ENCODE measurements at regions not wholly inside any gene's neighbourhood (a gene's known extent, or its start where the extent isn't known, plus 50 kb on each side); places are given as distances from the start of the nearest gene placed in this dataset.

- TF ChIP-seq EP300 (IDR thresholded peaks at IDR 0.05; ENCODE audit: borderline replicate concordance) = no peak
- no peak for TF ChIP-seq RAD21 (IDR thresholded peaks at IDR 0.05; ENCODE audit: low read depth)
- TF ChIP-seq CEBPB (IDR thresholded peaks at IDR 0.05) = no peak
- TF ChIP-seq FOXM1 (IDR thresholded peaks at IDR 0.05; ENCODE audit: borderline replicate concordance, low read depth) = no peak
- TF ChIP-seq USF1 (IDR thresholded peaks at IDR 0.05) = no peak
- TF ChIP-seq EGR1 (IDR thresholded peaks at IDR 0.05) = no peak
- TF ChIP-seq ZBTB7A (IDR thresholded peaks at IDR 0.05; ENCODE audit: low read depth) = no peak
- no peak for TF ChIP-seq REST (IDR thresholded peaks at IDR 0.05; ENCODE audit: low read depth)
- no peak for TF ChIP-seq YY1 (IDR thresholded peaks at IDR 0.05; ENCODE audit: low read depth)
These were observed 149.7 kb upstream of the SYNPR start for GRCh38 chr3:63128380-63128779.

GRCh38 chr3:63130625-63131024 lies 147.5 kb upstream of the SYNPR start:
- TF ChIP-seq NFIC (IDR thresholded peaks at IDR 0.05) (no peak), TAF1 (IDR thresholded peaks at IDR 0.05; ENCODE audit: low read depth) (no peak), RAD21 (IDR thresholded peaks at IDR 0.05; ENCODE audit: low read depth) (no peak), TEAD4 (IDR thresholded peaks at IDR 0.05) (no peak), CEBPB (IDR thresholded peaks at IDR 0.05) (no peak), ZBTB7A (IDR thresholded peaks at IDR 0.05; ENCODE audit: low read depth) (no peak), EGR1 (IDR thresholded peaks at IDR 0.05) (no peak), REST (IDR thresholded peaks at IDR 0.05; ENCODE audit: low read depth) (no peak), CREB1 (IDR thresholded peaks at IDR 0.05; ENCODE audit: low read depth) (no peak), USF1 (IDR thresholded peaks at IDR 0.05) (no peak)

- TF ChIP-seq EP300 (IDR thresholded peaks at IDR 0.05; ENCODE audit: borderline replicate concordance) (no peak), MAX (IDR thresholded peaks at IDR 0.05) (no peak), USF1 (IDR thresholded peaks at IDR 0.05) (no peak), FOXM1 (IDR thresholded peaks at IDR 0.05; ENCODE audit: borderline replicate concordance, low read depth) (no peak), TAF1 (IDR thresholded peaks at IDR 0.05; ENCODE audit: low read depth) (no peak), REST (IDR thresholded peaks at IDR 0.05; ENCODE audit: low read depth) (no peak), TCF12 (IDR thresholded peaks at IDR 0.05; ENCODE audit: low read depth) (no peak), EGR1 (IDR thresholded peaks at IDR 0.05) (no peak), CREB1 (IDR thresholded peaks at IDR 0.05; ENCODE audit: low read depth) (no peak), ZBTB7A (IDR thresholded peaks at IDR 0.05; ENCODE audit: low read depth) (no peak), TEAD4 (IDR thresholded peaks at IDR 0.05) (no peak), RAD21 (IDR thresholded peaks at IDR 0.05; ENCODE audit: low read depth) (no peak)
These were observed 145.5 kb upstream of the SYNPR start for GRCh38 chr3:63132461-63133250.

GRCh38 chr3:63135367-63135766 lies 142.7 kb upstream of the SYNPR start:
- TF ChIP-seq YY1 (IDR thresholded peaks at IDR 0.05; ENCODE audit: low read depth) (no peak), EP300 (IDR thresholded peaks at IDR 0.05; ENCODE audit: borderline replicate concordance) (no peak), ZBTB7A (IDR thresholded peaks at IDR 0.05; ENCODE audit: low read depth) (no peak), RAD21 (IDR thresholded peaks at IDR 0.05; ENCODE audit: low read depth) (no peak), TAF1 (IDR thresholded peaks at IDR 0.05; ENCODE audit: low read depth) (no peak), TCF12 (IDR thresholded peaks at IDR 0.05; ENCODE audit: low read depth) (no peak), EGR1 (IDR thresholded peaks at IDR 0.05) (no peak)
